Breast epithelium (tissue), 3 donors: ENCODE measurements at regions not wholly inside any gene's neighbourhood (a gene's known extent, or its start where the extent isn't known, plus 50 kb on each side); places are given as distances from the start of the nearest gene placed in this dataset.

Experiments used
- CTCF ChIP-seq, 3 donors: fragments of 450-650 bp; IDR thresholded peaks; one replicate each; pipeline ENCODE4 v1.5.1; 2016 to 2017; ENCODE audit warnings: antibody characterized with exemption in 3 of 3, mild to moderate bottlenecking in 3 of 3, moderate library complexity in 3 of 3
- POLR2A ChIP-seq: fragments of 450-650 bp; IDR thresholded peaks from one replicate; pipeline ENCODE4 v1.6.1; 2016; ENCODE audit warnings: antibody characterized with exemption, mild to moderate bottlenecking, moderate library complexity

- TF ChIP-seq CTCF (IDR thresholded peaks at IDR 0.05), result no peak
- no peak for TF ChIP-seq POLR2A
Measured at GRCh38 chr4:125780164-125780563, 465.4 kb downstream of the FAT4 start.
